ENCODE measurements at regions not wholly inside any gene's neighbourhood (a gene's known extent, or its start where the extent isn't known, plus 50 kb on each side); places are given as distances from the start of the nearest gene placed in this dataset.

DNA sequence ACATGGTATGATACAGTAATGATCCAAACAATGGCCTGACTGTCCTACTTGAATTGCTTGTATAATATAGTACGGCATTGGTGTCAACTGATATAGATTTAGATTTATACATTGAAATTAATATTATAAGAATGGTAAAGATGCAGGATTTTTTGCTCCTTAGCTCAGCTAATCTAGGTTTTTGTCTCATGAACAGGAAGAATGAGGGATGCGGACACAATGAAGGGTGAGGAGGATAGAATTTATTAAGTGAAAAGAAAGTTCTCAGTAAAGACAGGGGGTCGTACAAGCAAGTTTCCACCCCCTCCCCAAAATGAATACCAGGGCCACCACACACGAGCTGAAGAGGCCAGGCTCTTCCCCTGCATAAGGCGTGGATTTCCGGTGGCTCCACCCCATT, 96.1 kb downstream of the KCNA5 start:
- Histone ChIP-seq H3K4me1 (replicated peaks) (no peaks in the 10 kb centered on the region), H3K9me3 (no peaks in the 10 kb centered on the region), H3K27me3 (replicated peaks; ENCODE audit: insufficient read depth) (no peaks in the 10 kb centered on the region), H3K27ac (no peak overlapping the region), H3K36me3 (no peaks in the 10 kb centered on the region), H3K4me3 (no peak overlapping the region)
- TF ChIP-seq POLR2AphosphoS5 (IDR thresholded peaks at IDR 0.05) (no peak), CTCF (IDR thresholded peaks at IDR 0.05) (no peak), POLR2A (IDR thresholded peaks at IDR 0.05) (no peak)
- WGBS, result 93% methylated on average over 6 of the region's 6 CpGs
- intact Hi-C loops (cut with DNase I), result no loop called here
- DNase-seq (ENCODE audit: low spot score), result no peak

- intact Hi-C loops (cut with DNase I), result no loop called here
- Histone ChIP-seq H3K4me1 (replicated peaks) (no peaks in the 10 kb centered on the region), H3K27ac (no peak overlapping the region), H3K4me3 (no peak overlapping the region), H3K27me3 (replicated peaks; ENCODE audit: insufficient read depth) (no peaks in the 10 kb centered on the region), H3K36me3 (no peaks in the 10 kb centered on the region), H3K9me3 (no peaks in the 10 kb centered on the region)
- TF ChIP-seq CTCF (IDR thresholded peaks at IDR 0.05) (no peak), POLR2AphosphoS5 (IDR thresholded peaks at IDR 0.05) (no peak), POLR2A (IDR thresholded peaks at IDR 0.05) (no peak)
- DNase-seq (ENCODE audit: low spot score), result no peak
- 70% methylated on average over 3 of the region's 3 CpGs for WGBS
Measured at GRCh38 chr12:5140190-5140589, 96.5 kb downstream of the KCNA5 start.

DNA sequence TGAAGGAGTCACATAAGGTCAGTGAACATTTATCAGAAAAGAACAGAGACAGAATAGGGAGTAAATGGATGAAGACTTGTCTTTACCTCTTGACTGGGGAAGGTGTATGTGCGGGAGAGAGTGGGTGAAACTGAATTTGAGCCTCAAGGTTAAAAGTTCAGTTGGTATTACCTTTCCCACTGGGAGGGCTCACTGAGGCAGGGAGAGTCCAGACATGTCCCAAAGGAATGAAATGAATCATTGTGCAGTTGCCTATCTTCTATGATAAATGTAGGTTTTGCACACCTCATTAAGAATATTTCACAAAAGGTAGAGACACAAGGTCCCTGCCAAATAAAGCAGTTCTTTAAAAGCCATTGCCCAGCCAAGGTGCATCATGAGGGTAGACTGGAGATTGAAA, 105.2 kb downstream of the KCNA5 start:
- H3K27me3 ChIP-seq (replicated peaks; ENCODE audit: insufficient read depth), result no peaks in the 10 kb centered on the region
- H3K4me1 ChIP-seq (replicated peaks), result no peaks in the 10 kb centered on the region
- intact Hi-C loops (cut with DNase I), result no loop called here
- H3K4me3 ChIP-seq, result no peak overlapping the region
- H3K36me3 ChIP-seq, result no peaks in the 10 kb centered on the region
- WGBS, result 89% methylated on average over 1 of the region's 1 CpG
- no peaks in the 10 kb centered on the region for H3K9me3 ChIP-seq
- DNase-seq (ENCODE audit: low spot score), result no peak
- no peak overlapping the region for H3K27ac ChIP-seq
- no peak for TF ChIP-seq POLR2AphosphoS5 (IDR thresholded peaks at IDR 0.05)
- no peak for TF ChIP-seq POLR2A (IDR thresholded peaks at IDR 0.05)
- no peak for TF ChIP-seq CTCF (IDR thresholded peaks at IDR 0.05)

GRCh38 chr12:5154091-5154490, 110.4 kb downstream of the KCNA5 start:
- no peaks in the 10 kb centered on the region for H3K4me1 ChIP-seq (replicated peaks)
- TF ChIP-seq POLR2A (IDR thresholded peaks at IDR 0.05), result no peak
- intact Hi-C loops (cut with DNase I), result no loop called here
- DNase-seq (ENCODE audit: low spot score), result no peak
- 63% methylated on average over 5 of the region's 5 CpGs for WGBS
- no peak overlapping the region for H3K27ac ChIP-seq
- H3K36me3 ChIP-seq, result no peaks in the 10 kb centered on the region
- no peaks in the 10 kb centered on the region for H3K27me3 ChIP-seq (replicated peaks; ENCODE audit: insufficient read depth)
- no peaks in the 10 kb centered on the region for H3K9me3 ChIP-seq
- H3K4me3 ChIP-seq, result no peak overlapping the region

DNA sequence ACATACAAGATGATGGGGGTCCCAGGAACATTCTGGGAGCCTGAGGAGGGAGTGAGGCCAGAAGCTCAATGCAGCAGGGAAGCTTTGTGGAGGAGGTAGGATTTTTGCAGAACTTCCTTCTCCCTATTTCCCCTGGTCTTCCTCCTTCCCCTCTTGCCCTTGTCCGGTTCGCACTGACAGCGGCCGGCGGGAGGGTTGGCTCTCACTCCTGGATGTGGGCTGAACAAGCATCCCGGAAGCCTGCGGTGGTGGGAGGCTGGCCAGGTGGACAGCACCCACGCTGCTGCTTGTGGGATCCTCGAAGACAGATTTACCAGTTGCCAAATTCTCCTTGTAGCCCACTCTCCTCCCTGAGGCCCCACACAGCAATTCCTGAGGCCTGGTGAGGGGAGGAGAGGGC, 112.2 kb downstream of the KCNA5 start:
- DNase-seq (ENCODE audit: low spot score), result no peak
- H3K4me3 ChIP-seq, result no peak overlapping the region
- no peak overlapping the region for H3K27ac ChIP-seq
- H3K36me3 ChIP-seq, result no peaks in the 10 kb centered on the region
- 72% methylated on average over 9 of the region's 9 CpGs for WGBS
- no peaks in the 10 kb centered on the region for H3K9me3 ChIP-seq
- intact Hi-C loops (cut with DNase I), result no loop called here
- H3K27me3 ChIP-seq (replicated peaks; ENCODE audit: insufficient read depth), result no peaks in the 10 kb centered on the region
- no peaks in the 10 kb centered on the region for H3K4me1 ChIP-seq (replicated peaks)
- TF ChIP-seq POLR2AphosphoS5 (IDR thresholded peaks at IDR 0.05) (no peak), CTCF (IDR thresholded peaks at IDR 0.05) (no peak), POLR2A (IDR thresholded peaks at IDR 0.05) (no peak)
